Lower lobe of right lung (tissue), 2 donors: ENCODE measurements at regions not wholly inside any gene's neighbourhood (a gene's known extent, or its start where the extent isn't known, plus 50 kb on each side); places are given as distances from the start of the nearest gene placed in this dataset.

Experiments
- ATAC-seq, 2 donors: fragments of 200-7000 bp; cut with Tn5 transposase; one replicate each; pipeline ENCODE4 v1.9.1; 2020 to 2022; ENCODE audit warnings: mild to moderate bottlenecking in 2 of 2, moderate library complexity in 2 of 2
- DNase-seq: peaks from one replicate; pipeline ENCODE4 v3.0.0-alpha.2; 2020
- H3K27ac ChIP-seq: fragments of 200-600 bp; one replicate; pipeline ENCODE4 v1.8.0; 2022
- H3K27me3 ChIP-seq: fragments of 200-600 bp; one replicate; pipeline ENCODE4 v1.8.0; 2022; ENCODE audit warnings: low read depth
- H3K36me3 ChIP-seq: fragments of 200-600 bp; one replicate; pipeline ENCODE4 v1.8.0; 2022; ENCODE audit warnings: mild to moderate bottlenecking
- H3K4me1 ChIP-seq: fragments of 200-600 bp; one replicate; pipeline ENCODE4 v1.8.0; 2022
- H3K4me3 ChIP-seq: fragments of 200-600 bp; one replicate; pipeline ENCODE4 v1.8.0; 2022; ENCODE audit warnings: mild to moderate bottlenecking
- H3K9me3 ChIP-seq: fragments of 200-600 bp; one replicate; pipeline ENCODE4 v1.8.0; 2022
- CTCF ChIP-seq: fragments of 200-600 bp; IDR thresholded peaks from one replicate; pipeline ENCODE4 v1.8.0; 2022; ENCODE audit warnings: antibody characterized with exemption, mild to moderate bottlenecking
- intact Hi-C: fragments of 100-400 bp; cut with DNase I; formaldehyde crosslinking; loops from one replicate; pipeline ENCODE4 v1.11.0; 2022
- donor health status: DM: no; HTN: yes; CAD: no; lungs with severe emphysema.

- Histone ChIP-seq H3K27me3 (no peaks in the 10 kb centered on the region), H3K36me3 (no peaks in the 10 kb centered on the region), H3K9me3 (no peaks in the 10 kb centered on the region), H3K4me3 (no peak overlapping the region), H3K4me1 (no peaks in the 10 kb centered on the region), H3K27ac (no peak overlapping the region)
- intact Hi-C loops, result no loop called here
- ATAC-seq, result no peak
- no peak for TF ChIP-seq CTCF
- no peak for DNase-seq
Measured at GRCh38 chrX:43313035-43313434, 343.1 kb upstream of the MAOA start.

DNA sequence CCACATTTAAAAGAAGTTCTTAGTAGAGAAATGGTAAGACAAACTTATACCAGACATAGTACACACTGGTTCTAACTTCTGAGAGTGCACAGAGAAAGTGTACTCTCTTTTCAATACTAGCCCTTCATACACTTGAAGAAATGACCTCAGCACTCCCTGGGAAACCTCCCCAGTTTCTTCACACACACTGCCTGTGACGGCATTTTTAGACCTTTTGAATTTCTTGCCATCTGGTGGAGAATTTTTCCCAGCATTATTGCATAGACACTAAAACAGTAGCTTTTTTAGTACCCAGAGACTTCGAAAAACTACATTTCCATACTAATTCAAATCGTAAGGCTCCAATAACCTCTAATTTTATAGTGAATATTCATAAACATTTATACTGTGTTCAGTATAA, 341.6 kb upstream of the MAOA start:
- H3K4me3 ChIP-seq, result no peak overlapping the region
- ATAC-seq, result no peak
- intact Hi-C loops, result no loop called here
- DNase-seq, result no peak
- no peaks in the 10 kb centered on the region for H3K4me1 ChIP-seq
- no peaks in the 10 kb centered on the region for H3K9me3 ChIP-seq
- H3K27me3 ChIP-seq, result no peaks in the 10 kb centered on the region
- TF ChIP-seq CTCF, result no peak
- H3K36me3 ChIP-seq, result no peaks in the 10 kb centered on the region
- H3K27ac ChIP-seq, result no peak overlapping the region

DNA sequence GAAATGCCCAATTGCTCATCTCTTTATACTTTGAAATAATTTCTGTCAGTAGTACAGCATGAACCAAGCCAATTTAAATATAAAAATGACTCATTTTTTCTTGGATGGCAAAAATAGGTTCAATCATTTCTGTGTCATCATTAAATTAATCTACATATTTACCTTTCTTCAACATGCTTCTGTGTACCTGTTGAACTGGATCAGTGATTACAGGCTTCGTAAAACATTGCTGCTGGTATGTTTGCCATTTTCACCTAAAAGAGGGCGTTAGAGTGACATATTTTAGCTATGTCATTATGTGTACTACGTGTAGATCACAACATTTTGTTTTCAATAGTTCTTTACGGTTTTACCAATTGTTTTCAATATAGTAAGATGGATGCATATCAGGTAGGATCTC, 340.5 kb upstream of the MAOA start:
- TF ChIP-seq CTCF, result no peak
- no peaks in the 10 kb centered on the region for H3K9me3 ChIP-seq
- no peak for ATAC-seq
- no peaks in the 10 kb centered on the region for H3K27me3 ChIP-seq
- H3K4me1 ChIP-seq, result no peaks in the 10 kb centered on the region
- H3K4me3 ChIP-seq, result no peak overlapping the region
- no peak for DNase-seq
- no peak overlapping the region for H3K27ac ChIP-seq
- intact Hi-C loops, result no loop called here
- no peaks in the 10 kb centered on the region for H3K36me3 ChIP-seq

DNA sequence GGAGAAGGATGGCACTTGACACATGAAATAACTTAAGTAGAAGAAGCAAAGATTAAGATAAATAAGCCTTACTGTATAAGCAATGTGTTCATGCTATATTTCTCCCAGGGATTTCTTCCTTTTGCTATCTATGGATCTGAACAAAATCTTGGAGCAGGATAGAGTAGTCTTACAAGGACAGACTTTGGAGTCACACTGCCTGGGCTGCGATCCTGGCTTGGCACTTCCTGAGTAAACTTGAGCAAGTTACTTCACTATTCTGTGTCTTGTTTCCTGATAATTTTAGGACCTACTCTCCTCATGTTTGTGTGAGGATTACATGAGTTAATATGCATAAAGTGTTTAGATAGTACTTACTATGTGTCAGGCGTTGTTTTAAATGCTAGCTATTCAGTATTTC, 340.0 kb upstream of the MAOA start:
- no peak overlapping the region for H3K4me3 ChIP-seq
- no peaks in the 10 kb centered on the region for H3K4me1 ChIP-seq
- no peaks in the 10 kb centered on the region for H3K9me3 ChIP-seq
- intact Hi-C loops, result no loop called here
- H3K27ac ChIP-seq, result no peak overlapping the region
- no peak for DNase-seq
- H3K36me3 ChIP-seq, result no peaks in the 10 kb centered on the region
- ATAC-seq, result no peak
- no peak for TF ChIP-seq CTCF
- H3K27me3 ChIP-seq, result no peaks in the 10 kb centered on the region

DNA sequence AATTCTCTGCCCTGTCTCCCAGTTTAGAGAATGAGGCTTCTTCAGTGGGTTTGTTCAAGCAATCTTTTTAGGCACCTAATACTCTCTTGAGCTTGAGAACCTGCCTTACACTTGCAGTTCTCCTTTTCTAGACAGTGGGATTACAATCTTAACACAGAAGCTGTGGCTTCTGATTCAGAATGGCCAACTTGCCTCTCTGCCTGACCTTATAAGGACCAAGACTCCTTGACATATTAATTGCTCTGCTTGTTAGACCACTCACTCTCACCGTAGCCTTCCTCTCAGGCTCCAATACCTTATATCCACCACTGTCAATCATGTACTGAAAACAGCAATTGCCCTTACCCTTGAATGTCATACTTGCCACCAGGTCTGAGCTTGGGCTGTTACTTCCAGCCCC, 338.7 kb upstream of the MAOA start:
- ATAC-seq (no peak), DNase-seq (no peak)

More for the DNA sequence above, 338.7 kb upstream of the MAOA start:
- H3K27ac ChIP-seq, result no peak overlapping the region
- intact Hi-C loops, result no loop called here
- H3K4me1 ChIP-seq, result no peaks in the 10 kb centered on the region
- H3K36me3 ChIP-seq, result no peaks in the 10 kb centered on the region
- no peaks in the 10 kb centered on the region for H3K9me3 ChIP-seq
- TF ChIP-seq CTCF, result no peak
- no peak overlapping the region for H3K4me3 ChIP-seq
- no peaks in the 10 kb centered on the region for H3K27me3 ChIP-seq
